Endothelial cell of umbilical vein (primary cell): ENCODE measurements at regions not wholly inside any gene's neighbourhood (a gene's known extent, or its start where the extent isn't known, plus 50 kb on each side); places are given as distances from the start of the nearest gene placed in this dataset.
"Not testable (repeated sequence)": the region's sequence is repeated elsewhere in the genome, so short reads cannot be mapped to it uniquely, and the experiment has no call there.

Experiments used
- CTCF ChIP-seq, 2 donors: IDR thresholded peaks; 1 replicate in 1 of 2; 2 replicates in 1 of 2; pipeline ENCODE4 v1.5.1; 2011; ENCODE audit warnings: low read length in 2 of 2, mild to moderate bottlenecking in 2 of 2, moderate library complexity in 2 of 2, control low read depth in 1 of 2, inconsistent platforms in 1 of 2, low read depth in 1 of 2; ENCODE audit not compliant: insufficient read depth in 1 of 2; ENCODE audit errors: extremely low read depth in 1 of 2
- MAX ChIP-seq: IDR thresholded peaks from 2 replicates; pipeline ENCODE4 v1.6.1; 2011; ENCODE audit not compliant: insufficient read depth, insufficient read length
- MYC ChIP-seq: IDR thresholded peaks from one replicate; pipeline ENCODE4 v1.6.1; 2011; ENCODE audit warnings: mild to moderate bottlenecking, low read depth, low read length
- POLR2A ChIP-seq: IDR thresholded peaks from 2 replicates; pipeline ENCODE4 v1.6.1; 2012; ENCODE audit warnings: low read depth, mild to moderate bottlenecking, control low read depth, low read length
- POLR2AphosphoS5 ChIP-seq: IDR thresholded peaks from 2 replicates; pipeline ENCODE4 v1.6.1; 2012; ENCODE audit warnings: low read depth, mild to moderate bottlenecking, control low read depth, low read length, moderate library complexity; ENCODE audit not compliant: insufficient read depth

GRCh38 chrY:18629805-18630516 is 83.4 kb downstream of the HSFY1 start:
- not testable (repeated sequence) for TF ChIP-seq MYC; CTCF (IDR thresholded peaks at IDR 0.05; ENCODE audit: extremely low read depth in 1 of 2, insufficient read depth in 1 of 2, low read depth in 1 of 2, low read length in 2 of 2); POLR2AphosphoS5; POLR2A; MAX
